ENCODE measurements at regions not wholly inside any gene's neighbourhood (a gene's known extent, or its start where the extent isn't known, plus 50 kb on each side); places are given as distances from the start of the nearest gene placed in this dataset.

DNA sequence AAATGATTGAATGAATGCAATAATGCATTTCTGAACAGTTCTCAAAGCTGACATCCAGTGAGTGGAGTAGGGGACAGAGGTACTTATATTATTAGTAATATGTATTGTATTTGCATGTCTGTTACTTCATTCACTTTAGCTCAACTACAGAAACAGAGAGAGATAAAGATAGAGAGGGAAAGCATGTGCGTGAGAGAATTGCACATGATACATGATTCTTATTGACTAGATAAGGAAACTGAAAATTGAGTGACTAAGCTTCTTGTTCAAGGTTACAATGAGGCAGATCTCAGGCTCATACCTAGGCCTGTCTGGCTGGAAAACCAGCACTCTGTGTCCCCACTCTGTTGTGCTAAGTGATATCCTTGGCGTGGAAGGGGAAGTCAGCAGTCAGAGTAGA lies 337.7 kb upstream of the KLF4 start:
- Mint-ChIP-seq H3K27me3 (ENCODE audit: insufficient read depth, low read depth, poor library complexity) (peaks cover 2% of the 10 kb centered on the region), H3K27ac (no peak overlapping the region), H3K4me3 (no peak overlapping the region), H3K36me3 (ENCODE audit: low read depth) (no peaks in the 10 kb centered on the region), H3K9me3 (no peaks in the 10 kb centered on the region; the same call in 2 of the 3 replicates), H3K4me1 (no peaks in the 10 kb centered on the region)
- Histone ChIP-seq H3K9me2 (ENCODE audit: insufficient read depth) (no peaks in the 10 kb centered on the region; the same call in 1 of the 2 replicates), H3K4me3 (no peak overlapping the region), H3K27ac (ENCODE audit: low read depth) (no peak overlapping the region), H3K27me3 (ENCODE audit: insufficient read depth) (no peaks in the 10 kb centered on the region), H3K79me2 (replicated peaks; ENCODE audit: insufficient read depth) (no peaks in the 10 kb centered on the region), H3F3A (replicated peaks; ENCODE audit: low read depth) (no peaks in the 10 kb centered on the region), H3K36me3 (ENCODE audit: insufficient read depth) (no peaks in the 10 kb centered on the region), H2AFZ (0 out of 2 replicates have a peak overlapping the region, but pooled peaks have one; percentile 18), H3K4me2 (no peak overlapping the region), H3K4me1 (ENCODE audit: insufficient read depth) (no peaks in the 10 kb centered on the region; the same call in 1 of the 2 replicates), H4K20me1 (replicated peaks; ENCODE audit: insufficient read depth) (no peaks in the 10 kb centered on the region)
- TF ChIP-seq ZNF114 (CRISPR knock-in tag; IDR thresholded peaks at IDR 0.05) = no peak
- TF ChIP-seq, protein P1, sequence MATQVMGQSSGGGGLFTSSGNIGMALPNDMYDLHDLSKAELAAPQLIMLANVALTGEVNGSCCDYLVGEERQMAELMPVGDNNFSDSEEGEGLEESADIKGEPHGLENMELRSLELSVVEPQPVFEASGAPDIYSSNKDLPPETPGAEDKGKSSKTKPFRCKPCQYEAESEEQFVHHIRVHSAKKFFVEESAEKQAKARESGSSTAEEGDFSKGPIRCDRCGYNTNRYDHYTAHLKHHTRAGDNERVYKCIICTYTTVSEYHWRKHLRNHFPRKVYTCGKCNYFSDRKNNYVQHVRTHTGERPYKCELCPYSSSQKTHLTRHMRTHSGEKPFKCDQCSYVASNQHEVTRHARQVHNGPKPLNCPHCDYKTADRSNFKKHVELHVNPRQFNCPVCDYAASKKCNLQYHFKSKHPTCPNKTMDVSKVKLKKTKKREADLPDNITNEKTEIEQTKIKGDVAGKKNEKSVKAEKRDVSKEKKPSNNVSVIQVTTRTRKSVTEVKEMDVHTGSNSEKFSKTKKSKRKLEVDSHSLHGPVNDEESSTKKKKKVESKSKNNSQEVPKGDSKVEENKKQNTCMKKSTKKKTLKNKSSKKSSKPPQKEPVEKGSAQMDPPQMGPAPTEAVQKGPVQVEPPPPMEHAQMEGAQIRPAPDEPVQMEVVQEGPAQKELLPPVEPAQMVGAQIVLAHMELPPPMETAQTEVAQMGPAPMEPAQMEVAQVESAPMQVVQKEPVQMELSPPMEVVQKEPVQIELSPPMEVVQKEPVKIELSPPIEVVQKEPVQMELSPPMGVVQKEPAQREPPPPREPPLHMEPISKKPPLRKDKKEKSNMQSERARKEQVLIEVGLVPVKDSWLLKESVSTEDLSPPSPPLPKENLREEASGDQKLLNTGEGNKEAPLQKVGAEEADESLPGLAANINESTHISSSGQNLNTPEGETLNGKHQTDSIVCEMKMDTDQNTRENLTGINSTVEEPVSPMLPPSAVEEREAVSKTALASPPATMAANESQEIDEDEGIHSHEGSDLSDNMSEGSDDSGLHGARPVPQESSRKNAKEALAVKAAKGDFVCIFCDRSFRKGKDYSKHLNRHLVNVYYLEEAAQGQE (IDR thresholded peaks at IDR 0.05; ENCODE audit: unreplicated experiment) = no peak
- TF ChIP-seq STAT1 (IDR thresholded peaks at IDR 0.05; ENCODE audit: unreplicated experiment) = no peak
- TF ChIP-seq JUNB (IDR thresholded peaks at IDR 0.05; ENCODE audit: unreplicated experiment) = no peak
- TF ChIP-seq, protein P2, sequence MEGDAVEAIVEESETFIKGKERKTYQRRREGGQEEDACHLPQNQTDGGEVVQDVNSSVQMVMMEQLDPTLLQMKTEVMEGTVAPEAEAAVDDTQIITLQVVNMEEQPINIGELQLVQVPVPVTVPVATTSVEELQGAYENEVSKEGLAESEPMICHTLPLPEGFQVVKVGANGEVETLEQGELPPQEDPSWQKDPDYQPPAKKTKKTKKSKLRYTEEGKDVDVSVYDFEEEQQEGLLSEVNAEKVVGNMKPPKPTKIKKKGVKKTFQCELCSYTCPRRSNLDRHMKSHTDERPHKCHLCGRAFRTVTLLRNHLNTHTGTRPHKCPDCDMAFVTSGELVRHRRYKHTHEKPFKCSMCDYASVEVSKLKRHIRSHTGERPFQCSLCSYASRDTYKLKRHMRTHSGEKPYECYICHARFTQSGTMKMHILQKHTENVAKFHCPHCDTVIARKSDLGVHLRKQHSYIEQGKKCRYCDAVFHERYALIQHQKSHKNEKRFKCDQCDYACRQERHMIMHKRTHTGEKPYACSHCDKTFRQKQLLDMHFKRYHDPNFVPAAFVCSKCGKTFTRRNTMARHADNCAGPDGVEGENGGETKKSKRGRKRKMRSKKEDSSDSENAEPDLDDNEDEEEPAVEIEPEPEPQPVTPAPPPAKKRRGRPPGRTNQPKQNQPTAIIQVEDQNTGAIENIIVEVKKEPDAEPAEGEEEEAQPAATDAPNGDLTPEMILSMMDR (conservative IDR thresholded peaks at IDR 0.05; ENCODE audit: low read depth in 2 of 2) = no peak
- TF ChIP-seq, protein P3, sequence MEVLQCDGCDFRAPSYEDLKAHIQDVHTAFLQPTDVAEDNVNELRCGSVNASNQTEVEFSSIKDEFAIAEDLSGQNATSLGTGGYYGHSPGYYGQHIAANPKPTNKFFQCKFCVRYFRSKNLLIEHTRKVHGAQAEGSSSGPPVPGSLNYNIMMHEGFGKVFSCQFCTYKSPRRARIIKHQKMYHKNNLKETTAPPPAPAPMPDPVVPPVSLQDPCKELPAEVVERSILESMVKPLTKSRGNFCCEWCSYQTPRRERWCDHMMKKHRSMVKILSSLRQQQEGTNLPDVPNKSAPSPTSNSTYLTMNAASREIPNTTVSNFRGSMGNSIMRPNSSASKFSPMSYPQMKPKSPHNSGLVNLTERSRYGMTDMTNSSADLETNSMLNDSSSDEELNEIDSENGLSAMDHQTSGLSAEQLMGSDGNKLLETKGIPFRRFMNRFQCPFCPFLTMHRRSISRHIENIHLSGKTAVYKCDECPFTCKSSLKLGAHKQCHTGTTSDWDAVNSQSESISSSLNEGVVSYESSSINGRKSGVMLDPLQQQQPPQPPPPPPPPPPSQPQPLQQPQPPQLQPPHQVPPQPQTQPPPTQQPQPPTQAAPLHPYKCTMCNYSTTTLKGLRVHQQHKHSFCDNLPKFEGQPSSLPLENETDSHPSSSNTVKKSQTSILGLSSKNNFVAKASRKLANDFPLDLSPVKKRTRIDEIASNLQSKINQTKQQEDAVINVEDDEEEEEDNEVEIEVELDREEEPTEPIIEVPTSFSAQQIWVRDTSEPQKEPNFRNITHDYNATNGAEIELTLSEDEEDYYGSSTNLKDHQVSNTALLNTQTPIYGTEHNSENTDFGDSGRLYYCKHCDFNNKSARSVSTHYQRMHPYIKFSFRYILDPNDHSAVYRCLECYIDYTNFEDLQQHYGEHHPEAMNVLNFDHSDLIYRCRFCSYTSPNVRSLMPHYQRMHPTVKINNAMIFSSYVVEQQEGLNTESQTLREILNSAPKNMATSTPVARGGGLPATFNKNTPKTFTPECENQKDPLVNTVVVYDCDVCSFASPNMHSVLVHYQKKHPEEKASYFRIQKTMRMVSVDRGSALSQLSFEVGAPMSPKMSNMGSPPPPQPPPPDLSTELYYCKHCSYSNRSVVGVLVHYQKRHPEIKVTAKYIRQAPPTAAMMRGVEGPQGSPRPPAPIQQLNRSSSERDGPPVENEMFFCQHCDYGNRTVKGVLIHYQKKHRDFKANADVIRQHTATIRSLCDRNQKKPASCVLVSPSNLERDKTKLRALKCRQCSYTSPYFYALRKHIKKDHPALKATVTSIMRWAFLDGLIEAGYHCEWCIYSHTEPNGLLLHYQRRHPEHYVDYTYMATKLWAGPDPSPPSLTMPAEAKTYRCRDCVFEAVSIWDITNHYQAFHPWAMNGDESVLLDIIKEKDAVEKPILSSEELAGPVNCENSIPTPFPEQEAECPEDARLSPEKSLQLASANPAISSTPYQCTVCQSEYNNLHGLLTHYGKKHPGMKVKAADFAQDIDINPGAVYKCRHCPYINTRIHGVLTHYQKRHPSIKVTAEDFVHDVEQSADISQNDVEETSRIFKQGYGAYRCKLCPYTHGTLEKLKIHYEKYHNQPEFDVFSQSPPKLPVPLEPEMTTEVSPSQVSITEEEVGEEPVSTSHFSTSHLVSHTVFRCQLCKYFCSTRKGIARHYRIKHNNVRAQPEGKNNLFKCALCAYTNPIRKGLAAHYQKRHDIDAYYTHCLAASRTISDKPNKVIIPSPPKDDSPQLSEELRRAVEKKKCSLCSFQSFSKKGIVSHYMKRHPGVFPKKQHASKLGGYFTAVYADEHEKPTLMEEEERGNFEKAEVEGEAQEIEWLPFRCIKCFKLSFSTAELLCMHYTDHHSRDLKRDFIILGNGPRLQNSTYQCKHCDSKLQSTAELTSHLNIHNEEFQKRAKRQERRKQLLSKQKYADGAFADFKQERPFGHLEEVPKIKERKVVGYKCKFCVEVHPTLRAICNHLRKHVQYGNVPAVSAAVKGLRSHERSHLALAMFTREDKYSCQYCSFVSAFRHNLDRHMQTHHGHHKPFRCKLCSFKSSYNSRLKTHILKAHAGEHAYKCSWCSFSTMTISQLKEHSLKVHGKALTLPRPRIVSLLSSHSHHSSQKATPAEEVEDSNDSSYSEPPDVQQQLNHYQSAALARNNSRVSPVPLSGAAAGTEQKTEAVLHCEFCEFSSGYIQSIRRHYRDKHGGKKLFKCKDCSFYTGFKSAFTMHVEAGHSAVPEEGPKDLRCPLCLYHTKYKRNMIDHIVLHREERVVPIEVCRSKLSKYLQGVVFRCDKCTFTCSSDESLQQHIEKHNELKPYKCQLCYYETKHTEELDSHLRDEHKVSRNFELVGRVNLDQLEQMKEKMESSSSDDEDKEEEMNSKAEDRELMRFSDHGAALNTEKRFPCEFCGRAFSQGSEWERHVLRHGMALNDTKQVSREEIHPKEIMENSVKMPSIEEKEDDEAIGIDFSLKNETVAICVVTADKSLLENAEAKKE (CRISPR knock-in tag; IDR thresholded peaks at IDR 0.05) = no peak
- TF ChIP-seq NANOG (IDR thresholded peaks at IDR 0.05; ENCODE audit: borderline replicate concordance) = no peak
- TF ChIP-seq EZH2phosphoT487 (IDR thresholded peaks at IDR 0.05; ENCODE audit: unreplicated experiment) = no peak
- TF ChIP-seq EZH2 (IDR thresholded peaks at IDR 0.05; ENCODE audit: low read depth, unreplicated experiment) = no peak
- TF ChIP-seq ZNF331 (CRISPR knock-in tag; IDR thresholded peaks at IDR 0.05; ENCODE audit: low read depth) = no peak
- TF ChIP-seq POLR2AphosphoS5 (IDR thresholded peaks at IDR 0.05; ENCODE audit: low read depth) = no peak
- TF ChIP-seq, protein P4, sequence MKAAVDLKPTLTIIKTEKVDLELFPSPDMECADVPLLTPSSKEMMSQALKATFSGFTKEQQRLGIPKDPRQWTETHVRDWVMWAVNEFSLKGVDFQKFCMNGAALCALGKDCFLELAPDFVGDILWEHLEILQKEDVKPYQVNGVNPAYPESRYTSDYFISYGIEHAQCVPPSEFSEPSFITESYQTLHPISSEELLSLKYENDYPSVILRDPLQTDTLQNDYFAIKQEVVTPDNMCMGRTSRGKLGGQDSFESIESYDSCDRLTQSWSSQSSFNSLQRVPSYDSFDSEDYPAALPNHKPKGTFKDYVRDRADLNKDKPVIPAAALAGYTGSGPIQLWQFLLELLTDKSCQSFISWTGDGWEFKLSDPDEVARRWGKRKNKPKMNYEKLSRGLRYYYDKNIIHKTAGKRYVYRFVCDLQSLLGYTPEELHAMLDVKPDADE (IDR thresholded peaks at IDR 0.05) = no peak
- TF ChIP-seq CREB1 (CRISPR knock-in tag; IDR thresholded peaks at IDR 0.05; ENCODE audit: low read depth) = no peak
- no peak for ATAC-seq
- DNase-seq (ENCODE audit: low spot score) = no peak

All from GM23338 (cell line).